ENCODE measurements at regions not wholly inside any gene's neighbourhood (a gene's known extent, or its start where the extent isn't known, plus 50 kb on each side); places are given as distances from the start of the nearest gene placed in this dataset.

GRCh38 chr1:182003953-182004586 is 57.4 kb downstream of the ZNF648 start:
- 85% methylated on average over 11 of the region's 12 CpGs for WGBS

GRCh38 chr1:182003025-182003725 is 58.3 kb downstream of the ZNF648 start:
- Histone ChIP-seq H3K4me2 (ENCODE audit: low read length, poor library complexity, severe bottlenecking) (no peak overlapping the region), H2AK5ac (ENCODE audit: low read length, severe bottlenecking) (no peak overlapping the region), H3K14ac (ENCODE audit: low read length in 2 of 2) (no peak overlapping the region), H3K9ac (ENCODE audit: low read length) (no peak overlapping the region), H2AFZ (ENCODE audit: low read depth, low read length) (no peak overlapping the region), H2BK15ac (ENCODE audit: low read depth, poor library complexity, severe bottlenecking) (no peak overlapping the region), H3K4me1 (ENCODE audit: control insufficient read depth, insufficient read depth, low read depth, low read length) (no peaks in the 10 kb centered on the region), H3K36me3 (ENCODE audit: control insufficient read depth in 1 of 2, insufficient read depth in 2 of 2, low read depth in 1 of 2, low read length in 2 of 2) (no peaks in the 10 kb centered on the region), H3K27me3 (ENCODE audit: control insufficient read depth in 1 of 2, insufficient read depth in 1 of 2, low read length in 2 of 2) (peaks cover 0 to 5% of the 10 kb centered on the region in 2 experiments), H4K91ac (ENCODE audit: low read length) (no peak overlapping the region), H3K4me3 (ENCODE audit: insufficient read depth in 1 of 2, low read depth in 1 of 2, low read length in 2 of 2) (no peak overlapping the region), H3K9me3 (ENCODE audit: control insufficient read depth, low read length) (no peaks in the 10 kb centered on the region), H3K27ac (ENCODE audit: low read length, poor library complexity, severe bottlenecking) (no peak overlapping the region), H2BK120ac (ENCODE audit: low read depth, low read length) (no peak overlapping the region), H3K79me1 (replicated peaks; ENCODE audit: low read length, poor library complexity, severe bottlenecking) (no peaks in the 10 kb centered on the region), H2BK5ac (ENCODE audit: low read depth, low read length, poor library complexity, severe bottlenecking) (no peak overlapping the region), H3K18ac (ENCODE audit: low read depth in 1 of 2, low read length in 2 of 2) (no peak overlapping the region), H3K4ac (ENCODE audit: low read depth in 1 of 2, low read length in 2 of 2) (no peak overlapping the region), H4K8ac (ENCODE audit: low read length) (no peak overlapping the region), H3K23ac (ENCODE audit: low read length in 2 of 2) (no peak overlapping the region), H2BK12ac (ENCODE audit: low read length in 2 of 2) (no peak overlapping the region)
- WGBS = 74% methylated on average over 10 of the region's 10 CpGs
- no peak for DNase-seq

More at GRCh38 chr1:182003953-182004586, 57.4 kb downstream of the ZNF648 start:
- no peak for DNase-seq
- H3K27me3 ChIP-seq (ENCODE audit: control insufficient read depth in 1 of 2, insufficient read depth in 1 of 2, low read length in 2 of 2) = peaks cover 0 to 5% of the 10 kb centered on the region in 2 experiments
- H2BK12ac ChIP-seq (ENCODE audit: low read length in 2 of 2) = no peak overlapping the region
- H3K4me1 ChIP-seq (ENCODE audit: control insufficient read depth, insufficient read depth, low read depth, low read length) = no peaks in the 10 kb centered on the region
- H2BK15ac ChIP-seq (ENCODE audit: low read depth, poor library complexity, severe bottlenecking) = no peak overlapping the region
- no peak overlapping the region for H3K27ac ChIP-seq (ENCODE audit: low read length, poor library complexity, severe bottlenecking)
- H3K9me3 ChIP-seq (ENCODE audit: control insufficient read depth, low read length) = no peaks in the 10 kb centered on the region
- no peak overlapping the region for H3K4me3 ChIP-seq (ENCODE audit: insufficient read depth in 1 of 2, low read depth in 1 of 2, low read length in 2 of 2)
- no peak overlapping the region for H2AK5ac ChIP-seq (ENCODE audit: low read length, severe bottlenecking)
- H3K4me2 ChIP-seq (ENCODE audit: low read length, poor library complexity, severe bottlenecking) = no peak overlapping the region
- no peak overlapping the region for H2AFZ ChIP-seq (ENCODE audit: low read depth, low read length)
- no peak overlapping the region for H2BK120ac ChIP-seq (ENCODE audit: low read depth, low read length)
- H3K9ac ChIP-seq (ENCODE audit: low read length) = no peak overlapping the region
- no peak overlapping the region for H4K91ac ChIP-seq (ENCODE audit: low read length)
- no peak overlapping the region for H3K18ac ChIP-seq (ENCODE audit: low read depth in 1 of 2, low read length in 2 of 2)
- H2BK5ac ChIP-seq (ENCODE audit: low read depth, low read length, poor library complexity, severe bottlenecking) = no peak overlapping the region
- H3K36me3 ChIP-seq (ENCODE audit: control insufficient read depth in 1 of 2, insufficient read depth in 2 of 2, low read depth in 1 of 2, low read length in 2 of 2) = no peaks in the 10 kb centered on the region
- H4K8ac ChIP-seq (ENCODE audit: low read length) = no peak overlapping the region
- H3K4ac ChIP-seq (ENCODE audit: low read depth in 1 of 2, low read length in 2 of 2) = no peak overlapping the region
- H3K14ac ChIP-seq (ENCODE audit: low read length in 2 of 2) = no peak overlapping the region
- no peak overlapping the region for H3K23ac ChIP-seq (ENCODE audit: low read length in 2 of 2)
- no peaks in the 10 kb centered on the region for H3K79me1 ChIP-seq (replicated peaks; ENCODE audit: low read length, poor library complexity, severe bottlenecking)

- H3K4ac ChIP-seq (ENCODE audit: low read depth in 1 of 2, low read length in 2 of 2) = no peak overlapping the region
- peaks cover 0 to 5% of the 10 kb centered on the region in 2 experiments for H3K27me3 ChIP-seq (ENCODE audit: control insufficient read depth in 1 of 2, insufficient read depth in 1 of 2, low read length in 2 of 2)
- H3K4me3 ChIP-seq (ENCODE audit: insufficient read depth in 1 of 2, low read depth in 1 of 2, low read length in 2 of 2) = no peak overlapping the region
- H2BK12ac ChIP-seq (ENCODE audit: low read length in 2 of 2) = no peak overlapping the region
- no peak overlapping the region for H2BK5ac ChIP-seq (ENCODE audit: low read depth, low read length, poor library complexity, severe bottlenecking)
- H3K9me3 ChIP-seq (ENCODE audit: control insufficient read depth, low read length) = no peaks in the 10 kb centered on the region
- no peak overlapping the region for H3K18ac ChIP-seq (ENCODE audit: low read depth in 1 of 2, low read length in 2 of 2)
- H3K14ac ChIP-seq (ENCODE audit: low read length in 2 of 2) = no peak overlapping the region
- no peak for DNase-seq
- no peak overlapping the region for H3K4me2 ChIP-seq (ENCODE audit: low read length, poor library complexity, severe bottlenecking)
- H4K8ac ChIP-seq (ENCODE audit: low read length) = no peak overlapping the region
- no peaks in the 10 kb centered on the region for H3K36me3 ChIP-seq (ENCODE audit: control insufficient read depth in 1 of 2, insufficient read depth in 2 of 2, low read depth in 1 of 2, low read length in 2 of 2)
- no peak overlapping the region for H2BK15ac ChIP-seq (ENCODE audit: low read depth, poor library complexity, severe bottlenecking)
- no peak overlapping the region for H3K23ac ChIP-seq (ENCODE audit: low read length in 2 of 2)
- no peak overlapping the region for H3K27ac ChIP-seq (ENCODE audit: low read length, poor library complexity, severe bottlenecking)
- H2AK5ac ChIP-seq (ENCODE audit: low read length, severe bottlenecking) = no peak overlapping the region
- no peaks in the 10 kb centered on the region for H3K79me1 ChIP-seq (replicated peaks; ENCODE audit: low read length, poor library complexity, severe bottlenecking)
- 75% methylated on average over 10 of the region's 10 CpGs for WGBS
- no peak overlapping the region for H4K91ac ChIP-seq (ENCODE audit: low read length)
- H2AFZ ChIP-seq (ENCODE audit: low read depth, low read length) = no peak overlapping the region
- H3K9ac ChIP-seq (ENCODE audit: low read length) = no peak overlapping the region
- H3K4me1 ChIP-seq (ENCODE audit: control insufficient read depth, insufficient read depth, low read depth, low read length) = no peaks in the 10 kb centered on the region
- H2BK120ac ChIP-seq (ENCODE audit: low read depth, low read length) = no peak overlapping the region
Measured at GRCh38 chr1:182002570-182002969, 58.9 kb downstream of the ZNF648 start.

- no peak overlapping the region for H3K9ac ChIP-seq (ENCODE audit: low read length)
- no peak overlapping the region for H2BK5ac ChIP-seq (ENCODE audit: low read depth, low read length, poor library complexity, severe bottlenecking)
- H3K4me2 ChIP-seq (ENCODE audit: low read length, poor library complexity, severe bottlenecking) = no peak overlapping the region
- H3K18ac ChIP-seq (ENCODE audit: low read depth in 1 of 2, low read length in 2 of 2) = no peak overlapping the region
- no peak overlapping the region for H3K4ac ChIP-seq (ENCODE audit: low read depth in 1 of 2, low read length in 2 of 2)
- no peak overlapping the region for H3K27ac ChIP-seq (ENCODE audit: low read length, poor library complexity, severe bottlenecking)
- H4K8ac ChIP-seq (ENCODE audit: low read length) = no peak overlapping the region
- H3K79me1 ChIP-seq (replicated peaks; ENCODE audit: low read length, poor library complexity, severe bottlenecking) = no peaks in the 10 kb centered on the region
- no peak overlapping the region for H3K14ac ChIP-seq (ENCODE audit: low read length in 2 of 2)
- no peak overlapping the region for H2AK5ac ChIP-seq (ENCODE audit: low read length, severe bottlenecking)
- H3K4me1 ChIP-seq (ENCODE audit: control insufficient read depth, insufficient read depth, low read depth, low read length) = no peaks in the 10 kb centered on the region
- no peak overlapping the region for H3K4me3 ChIP-seq (ENCODE audit: insufficient read depth in 1 of 2, low read depth in 1 of 2, low read length in 2 of 2)
- H3K23ac ChIP-seq (ENCODE audit: low read length in 2 of 2) = no peak overlapping the region
- no peak overlapping the region for H4K91ac ChIP-seq (ENCODE audit: low read length)
- H2BK15ac ChIP-seq (ENCODE audit: low read depth, poor library complexity, severe bottlenecking) = no peak overlapping the region
- no peaks in the 10 kb centered on the region for H3K36me3 ChIP-seq (ENCODE audit: control insufficient read depth in 1 of 2, insufficient read depth in 2 of 2, low read depth in 1 of 2, low read length in 2 of 2)
- DNase-seq = no peak
- no peak overlapping the region for H2BK120ac ChIP-seq (ENCODE audit: low read depth, low read length)
- H2AFZ ChIP-seq (ENCODE audit: low read depth, low read length) = no peak overlapping the region
- no peak overlapping the region for H2BK12ac ChIP-seq (ENCODE audit: low read length in 2 of 2)
- no peaks in the 10 kb centered on the region for H3K9me3 ChIP-seq (ENCODE audit: control insufficient read depth, low read length)
- 77% methylated on average over 4 of the region's 4 CpGs for WGBS
- peaks cover 0 to 5% of the 10 kb centered on the region in 2 experiments for H3K27me3 ChIP-seq (ENCODE audit: control insufficient read depth in 1 of 2, insufficient read depth in 1 of 2, low read length in 2 of 2)
Measured at GRCh38 chr1:181998858-181999257, 62.7 kb downstream of the ZNF648 start.
